NCI-H526 (cell line): ENCODE measurements at regions not wholly inside any gene's neighbourhood (a gene's known extent, or its start where the extent isn't known, plus 50 kb on each side); places are given as distances from the start of the nearest gene placed in this dataset.
"Not testable (repeated sequence)": the region's sequence is repeated elsewhere in the genome, so short reads cannot be mapped to it uniquely, and the experiment has no call there.

Experiments used
- DNase-seq, 2 experiments: peaks; one replicate each; lab custom pipeline; 2025; lab: John Stamatoyannopoulos, UW

DNA sequence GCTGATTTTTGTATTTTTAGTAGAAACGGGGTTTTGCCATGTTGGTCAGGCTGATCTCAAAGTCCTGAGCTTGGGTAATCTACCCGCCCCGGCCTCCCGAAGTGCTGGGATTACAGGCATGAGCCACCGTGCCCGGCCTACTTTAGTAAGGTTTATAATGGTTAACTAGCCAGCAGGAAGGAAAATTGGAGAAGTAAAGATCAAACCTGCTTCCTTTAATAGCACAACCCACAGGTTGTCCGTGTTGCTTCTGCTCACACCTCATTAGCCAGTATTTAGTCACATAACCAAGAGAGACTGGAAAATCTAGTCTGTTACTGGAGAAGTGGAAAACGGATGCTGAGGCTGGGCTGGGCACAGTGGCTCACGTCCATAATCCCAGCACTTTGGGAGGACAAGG, 51.9 kb upstream of the TBL1XR1 start:
- DNase-seq = no peak

GRCh38 chr3:177250151-177250550, 52.9 kb upstream of the TBL1XR1 start:
- no peak for DNase-seq

GRCh38 chr3:177251755-177252154, 54.5 kb upstream of the TBL1XR1 start:
- DNase-seq = no peak

- no peak for DNase-seq
Observed at GRCh38 chr3:177257006-177257405, 59.7 kb upstream of the TBL1XR1 start.

DNA sequence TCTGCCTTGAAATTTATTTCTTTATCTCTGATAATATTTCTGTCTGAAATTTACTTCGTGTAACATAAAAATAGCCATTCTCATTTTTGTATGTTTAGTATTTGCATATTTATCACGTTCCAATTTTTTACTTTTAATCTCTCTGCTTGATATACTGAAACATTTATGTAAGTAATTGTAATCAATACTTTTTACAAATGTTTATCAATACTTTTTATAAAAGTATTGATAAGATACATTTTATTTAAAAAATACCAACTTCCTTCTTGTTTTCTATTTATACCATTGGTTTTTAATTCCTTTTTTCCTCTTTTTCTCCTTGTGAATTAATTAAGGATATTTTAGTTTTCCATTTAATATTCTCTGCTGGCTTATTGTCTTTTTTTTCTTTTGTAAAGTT, 60.3 kb upstream of the TBL1XR1 start:
- no peak for DNase-seq

DNA sequence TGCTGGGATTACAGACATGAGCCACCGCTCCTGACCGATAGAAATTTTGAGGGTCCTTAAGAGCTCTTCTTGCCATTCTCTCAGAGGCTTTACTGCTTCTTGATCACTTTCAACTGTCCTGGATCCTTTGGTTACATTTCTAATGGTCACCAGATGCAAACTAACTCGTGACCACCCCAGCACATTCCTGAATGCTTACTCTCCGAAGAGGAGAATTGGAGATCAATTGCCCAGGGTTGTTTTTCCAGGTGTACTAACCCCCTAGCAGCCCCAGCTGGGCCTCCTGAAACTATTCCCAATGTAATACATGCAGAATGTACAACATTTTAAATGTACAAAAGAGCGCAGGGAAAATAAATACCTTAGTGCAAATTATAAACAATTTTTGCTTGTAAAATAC, 65.1 kb upstream of the TBL1XR1 start:
- DNase-seq = no peak

DNA sequence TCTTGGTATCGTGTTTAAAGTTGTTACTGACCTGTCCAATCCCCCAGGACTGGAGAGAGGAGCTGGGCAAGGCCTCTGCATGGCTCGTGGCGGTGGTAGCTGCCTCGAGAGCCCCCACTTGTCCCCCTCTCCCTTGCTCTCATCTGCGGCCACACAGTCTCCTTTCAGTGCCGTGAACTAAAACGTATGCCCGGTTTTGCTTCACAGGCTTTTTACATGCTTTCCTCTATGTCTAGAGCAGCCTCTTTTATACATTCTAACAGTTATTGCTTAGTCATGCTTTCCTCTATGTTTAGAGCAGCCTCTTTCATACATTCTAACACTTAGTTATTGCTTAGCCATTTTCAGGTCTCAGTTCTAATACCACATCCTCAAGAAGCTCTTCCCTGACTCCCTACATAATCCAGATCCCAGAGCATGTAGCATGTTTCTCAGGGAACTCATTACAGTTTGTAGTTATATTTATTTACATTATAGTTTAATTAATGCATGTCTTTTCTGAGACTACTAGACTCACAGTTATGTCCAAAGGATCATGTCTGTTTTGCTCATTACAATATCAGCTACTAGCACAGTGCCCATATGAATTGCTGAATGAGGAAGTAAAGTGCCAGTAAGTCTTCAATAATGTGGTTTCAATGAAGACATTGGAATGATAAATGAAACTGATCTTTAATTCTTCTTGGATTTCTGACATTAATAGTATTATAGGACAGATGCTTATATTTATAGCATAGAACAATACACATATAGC, 66.5 kb upstream of the TBL1XR1 start:
- no peak for DNase-seq

GRCh38 chr3:177271811-177272501, 74.7 kb upstream of the TBL1XR1 start:
- DNase-seq = not testable (repeated sequence)

DNA sequence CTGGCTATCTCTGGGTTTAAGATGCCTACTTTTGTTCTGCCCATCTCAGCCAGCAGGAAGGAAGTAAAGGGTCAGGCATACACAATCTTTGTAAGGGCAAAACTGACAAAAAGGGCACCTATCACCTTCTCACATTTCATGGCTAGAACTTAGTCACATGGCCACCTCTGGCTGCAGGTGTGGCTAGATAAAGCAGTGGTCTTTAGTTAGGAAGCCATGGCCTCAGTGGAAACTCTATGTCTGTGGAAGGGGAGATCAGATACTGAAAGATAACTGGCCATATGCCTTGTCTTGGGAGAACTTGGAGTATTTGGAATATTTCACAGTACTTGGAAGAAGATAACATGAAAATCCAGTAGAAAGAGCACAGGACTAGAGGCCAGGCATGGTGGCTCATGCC, 80.7 kb upstream of the TBL1XR1 start:
- no peak for DNase-seq

GRCh38 chr3:177279118-177279815, 82.0 kb upstream of the TBL1XR1 start:
- DNase-seq = peak; percentile 11 to 20

GRCh38 chr3:177281292-177282118, 84.2 kb upstream of the TBL1XR1 start:
- no peak for DNase-seq

DNA sequence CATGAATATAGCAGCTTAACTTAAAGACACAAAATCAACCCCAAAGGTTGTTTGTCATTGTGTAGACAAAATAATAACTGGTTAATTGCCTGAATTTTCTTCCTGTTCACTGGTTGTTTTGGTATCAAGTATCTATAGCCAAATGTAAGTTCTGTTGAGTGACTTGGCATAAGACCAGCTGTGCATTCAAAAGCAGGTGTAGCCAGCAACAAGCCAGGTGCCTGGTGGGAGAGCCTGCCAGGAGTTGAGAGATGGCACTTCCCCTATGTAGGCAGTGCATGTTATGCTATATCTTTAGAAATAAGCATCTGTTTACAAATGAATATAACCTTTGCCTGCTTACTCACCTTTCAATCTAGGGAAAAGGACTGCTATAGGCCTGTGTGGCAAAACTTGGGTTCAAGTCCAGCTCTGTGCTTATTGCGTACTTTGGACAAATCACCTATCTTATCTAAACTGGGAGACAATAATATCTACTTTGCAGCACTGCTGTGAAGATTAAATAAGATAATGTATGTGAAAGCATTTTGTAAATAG, 84.9 kb upstream of the TBL1XR1 start:
- DNase-seq = no peak

GRCh38 chr3:177283983-177284382, 86.7 kb upstream of the TBL1XR1 start:
- no peak for DNase-seq

DNA sequence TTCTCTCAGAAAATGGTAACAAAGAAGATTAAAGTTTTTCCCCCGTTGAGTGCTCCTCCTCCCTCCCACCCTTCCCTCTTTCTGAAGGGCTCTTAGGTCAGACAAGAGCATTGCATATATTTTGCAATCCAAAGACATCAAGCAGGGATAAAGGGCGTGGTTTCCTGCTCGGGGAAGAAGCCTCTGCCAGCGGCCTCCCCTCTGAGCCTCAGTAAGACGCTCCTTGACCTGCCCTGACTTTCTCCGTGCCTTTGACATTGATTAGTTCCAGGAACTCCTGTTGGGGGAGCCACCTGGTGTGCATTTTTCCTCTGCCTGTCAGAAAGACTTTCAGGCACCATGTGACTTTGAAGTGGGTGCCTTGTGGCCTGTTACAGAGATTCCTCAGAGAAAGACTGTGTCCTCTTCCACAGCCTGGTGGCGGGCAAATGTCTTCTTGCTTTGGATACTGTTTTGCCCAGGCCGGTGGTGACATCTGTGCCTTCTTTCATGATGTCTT, 87.2 kb upstream of the TBL1XR1 start:
- DNase-seq = no peak

DNA sequence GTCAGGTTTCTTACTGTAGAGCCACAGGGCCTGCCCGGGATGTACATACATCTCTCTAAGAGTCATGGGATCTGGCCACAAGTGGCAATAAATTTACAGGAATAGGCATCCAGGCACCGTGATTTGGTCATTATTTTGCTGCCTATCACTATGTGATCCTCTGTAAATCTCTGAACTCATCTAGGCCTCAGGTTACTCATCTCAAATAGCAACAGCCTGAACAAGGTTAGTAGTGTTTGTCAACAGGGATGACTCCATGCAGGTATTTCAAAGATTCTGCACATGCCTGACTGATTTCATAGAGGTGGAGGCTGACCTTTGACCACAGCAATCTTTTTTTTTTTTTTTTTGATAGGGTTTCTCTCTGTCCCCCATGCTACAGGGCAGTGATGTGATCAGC, 88.8 kb upstream of the TBL1XR1 start:
- peak in 1 of 2 experiments; percentile 3 for DNase-seq

DNA sequence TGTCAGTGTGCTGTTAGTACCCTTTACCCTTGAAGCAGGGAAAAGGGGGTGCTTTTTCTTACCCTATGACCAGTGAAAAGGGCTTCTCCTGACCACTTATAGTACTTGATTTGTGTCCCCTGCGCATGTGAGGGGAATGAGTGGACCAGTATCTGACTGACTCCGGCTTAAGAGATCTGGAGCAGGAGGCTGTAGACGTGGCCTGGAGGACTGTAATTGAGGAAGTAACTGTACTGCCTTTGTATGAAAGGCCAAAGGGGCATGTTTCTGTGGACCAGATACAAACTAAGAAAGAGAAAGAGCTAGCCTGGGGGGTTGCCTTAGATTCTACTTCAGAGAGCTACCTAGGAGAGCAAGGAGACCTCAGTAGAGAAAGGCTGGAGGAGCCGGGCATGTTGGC, 89.9 kb upstream of the TBL1XR1 start:
- DNase-seq = no peak

GRCh38 chr3:177290633-177291032, 93.4 kb upstream of the TBL1XR1 start:
- no peak for DNase-seq

GRCh38 chr3:177294221-177294620, 96.9 kb upstream of the TBL1XR1 start:
- no peak for DNase-seq

DNA sequence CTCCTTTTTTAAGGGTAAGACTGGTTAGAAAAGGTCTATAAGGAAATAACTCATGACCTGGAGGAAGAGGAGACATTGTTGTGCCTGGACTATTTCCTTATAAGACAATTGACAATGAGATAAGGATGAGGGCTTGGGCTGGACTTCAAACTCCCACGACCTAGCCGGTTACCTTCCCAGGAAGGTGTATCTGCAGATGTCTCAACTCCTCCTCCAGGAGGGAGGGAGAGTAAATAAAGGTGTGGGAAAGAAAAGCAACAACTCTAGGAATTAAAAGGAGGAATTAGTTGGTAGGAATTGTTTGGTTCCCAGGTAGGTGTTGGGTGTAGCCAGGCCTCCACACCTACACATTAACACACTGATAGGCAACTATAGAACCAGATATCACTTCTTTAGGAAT, 97.8 kb upstream of the TBL1XR1 start:
- no peak for DNase-seq

DNA sequence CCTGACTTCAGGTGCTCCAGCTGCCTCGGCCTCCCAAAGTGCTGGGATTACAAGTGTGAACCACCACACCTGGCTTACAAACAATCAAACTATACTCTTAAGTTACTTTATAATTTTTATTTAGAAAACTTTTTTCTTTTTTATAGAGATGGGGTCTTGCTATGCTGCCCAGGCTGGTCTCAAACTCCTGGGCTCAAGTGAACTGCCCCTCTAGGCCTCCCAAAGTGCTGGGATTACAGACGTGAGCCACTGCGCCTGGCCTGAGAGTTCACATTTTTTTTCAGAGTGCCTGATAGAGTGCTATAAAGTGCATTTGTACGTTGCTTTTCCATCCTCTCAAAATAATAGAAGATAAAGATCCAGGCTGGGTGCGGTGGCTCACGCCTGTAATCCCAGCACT, 102.0 kb upstream of the TBL1XR1 start:
- no peak for DNase-seq

- DNase-seq = no peak
Observed at GRCh38 chr3:177300039-177300833, 103.0 kb upstream of the TBL1XR1 start.
